LNCAP (cell line): ENCODE measurements at regions not wholly inside any gene's neighbourhood (a gene's known extent, or its start where the extent isn't known, plus 50 kb on each side); places are given as distances from the start of the nearest gene placed in this dataset.

Experiments used
- TF ChIP-seq, protein P1 (sequence below): fragments of 450-650 bp; IDR thresholded peaks from 2 replicates; pipeline ENCODE4 v1.5.1; 2017; ENCODE audit warnings: mild to moderate bottlenecking

DNA sequence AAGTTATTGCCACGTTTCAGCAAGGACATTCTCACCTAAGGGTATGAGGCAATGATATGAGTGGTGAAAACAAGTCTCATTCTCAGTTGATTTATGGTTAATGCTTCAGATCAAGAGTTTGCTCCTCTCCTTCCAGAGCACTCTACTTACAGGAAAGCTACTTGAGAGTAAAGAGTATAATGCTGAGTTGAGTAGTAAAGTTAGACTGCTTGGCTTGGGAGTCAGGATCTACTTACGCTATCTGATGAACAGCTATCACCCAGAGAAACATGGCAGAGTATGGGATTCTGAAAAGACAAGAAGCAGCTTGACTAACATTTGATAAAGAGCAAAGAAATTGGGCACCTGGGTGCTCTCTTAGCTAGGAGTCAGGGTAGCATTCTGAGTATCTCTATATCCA, 211.8 kb downstream of the GLUD2 start:
- TF ChIP-seq, protein P1, sequence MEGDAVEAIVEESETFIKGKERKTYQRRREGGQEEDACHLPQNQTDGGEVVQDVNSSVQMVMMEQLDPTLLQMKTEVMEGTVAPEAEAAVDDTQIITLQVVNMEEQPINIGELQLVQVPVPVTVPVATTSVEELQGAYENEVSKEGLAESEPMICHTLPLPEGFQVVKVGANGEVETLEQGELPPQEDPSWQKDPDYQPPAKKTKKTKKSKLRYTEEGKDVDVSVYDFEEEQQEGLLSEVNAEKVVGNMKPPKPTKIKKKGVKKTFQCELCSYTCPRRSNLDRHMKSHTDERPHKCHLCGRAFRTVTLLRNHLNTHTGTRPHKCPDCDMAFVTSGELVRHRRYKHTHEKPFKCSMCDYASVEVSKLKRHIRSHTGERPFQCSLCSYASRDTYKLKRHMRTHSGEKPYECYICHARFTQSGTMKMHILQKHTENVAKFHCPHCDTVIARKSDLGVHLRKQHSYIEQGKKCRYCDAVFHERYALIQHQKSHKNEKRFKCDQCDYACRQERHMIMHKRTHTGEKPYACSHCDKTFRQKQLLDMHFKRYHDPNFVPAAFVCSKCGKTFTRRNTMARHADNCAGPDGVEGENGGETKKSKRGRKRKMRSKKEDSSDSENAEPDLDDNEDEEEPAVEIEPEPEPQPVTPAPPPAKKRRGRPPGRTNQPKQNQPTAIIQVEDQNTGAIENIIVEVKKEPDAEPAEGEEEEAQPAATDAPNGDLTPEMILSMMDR, result no peak

DNA sequence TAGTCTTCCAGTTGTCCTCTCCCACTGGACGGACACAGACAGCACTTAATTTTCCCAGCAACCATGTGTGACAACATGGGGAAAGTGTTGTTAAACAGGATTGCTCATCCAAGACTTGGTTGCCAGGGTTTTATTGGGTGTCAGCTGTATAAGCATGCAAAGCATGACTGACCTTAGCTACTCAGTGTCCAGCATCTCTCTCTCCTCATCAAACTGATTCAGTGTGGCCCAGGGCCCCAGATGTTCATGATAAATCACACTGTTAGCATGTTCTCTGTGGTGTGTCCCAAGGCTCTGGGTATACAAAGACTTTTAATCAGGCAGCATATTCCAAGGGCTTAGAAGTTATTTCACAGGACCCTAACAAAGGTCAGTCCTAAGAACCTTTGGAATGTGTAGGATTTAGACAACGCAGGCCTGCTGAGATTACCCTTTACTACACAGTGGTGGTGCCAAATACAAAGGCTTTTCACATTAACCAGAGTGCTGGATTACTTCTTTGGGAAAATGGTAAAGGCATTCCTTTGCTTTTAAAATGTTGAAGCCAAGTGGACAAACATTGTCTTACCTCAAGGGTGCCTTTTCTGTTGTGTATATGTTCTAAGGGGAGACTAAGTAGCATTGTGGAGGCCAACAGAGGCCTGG, 213.3 kb downstream of the GLUD2 start:
- TF ChIP-seq, protein P1, result no peak

DNA sequence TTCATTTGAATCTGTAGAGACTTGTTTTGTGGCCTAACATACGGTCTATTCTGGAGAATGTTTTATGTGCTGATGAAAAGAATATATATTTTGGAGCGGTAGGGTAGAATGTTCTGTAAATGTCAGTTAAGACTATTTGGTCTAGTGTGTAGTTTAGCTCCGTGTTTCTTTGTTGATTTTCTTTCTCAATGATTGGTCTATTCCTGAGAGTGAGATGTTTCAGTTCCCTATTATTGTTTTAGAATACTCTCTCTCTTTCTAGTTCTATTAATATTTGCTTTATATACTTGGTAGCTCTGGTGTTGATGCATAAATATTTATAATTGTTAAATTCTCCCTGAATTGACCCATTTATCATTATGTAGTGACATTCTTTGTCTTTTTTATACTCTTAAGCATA, 236.5 kb downstream of the GLUD2 start:
- TF ChIP-seq, protein P1, result no peak

DNA sequence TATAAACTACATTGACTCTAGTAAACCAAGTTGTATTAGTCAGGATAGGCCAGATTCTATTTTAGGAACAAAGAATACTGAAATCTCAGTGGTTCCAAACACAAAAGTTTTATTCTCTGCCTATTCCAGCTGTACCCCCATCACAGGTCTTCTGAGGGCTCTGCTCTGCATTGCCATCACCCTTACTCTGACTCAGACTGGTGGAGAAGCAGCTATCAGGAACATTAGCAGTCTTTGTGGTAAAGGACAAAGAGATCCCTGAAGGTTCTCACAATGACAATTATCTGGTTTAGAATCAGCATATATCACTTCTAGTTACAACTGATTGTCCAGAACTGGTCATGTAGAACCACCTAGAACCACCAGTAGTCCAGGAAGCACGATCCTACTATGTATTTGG, 251.1 kb downstream of the GLUD2 start:
- TF ChIP-seq, protein P1, result no peak

DNA sequence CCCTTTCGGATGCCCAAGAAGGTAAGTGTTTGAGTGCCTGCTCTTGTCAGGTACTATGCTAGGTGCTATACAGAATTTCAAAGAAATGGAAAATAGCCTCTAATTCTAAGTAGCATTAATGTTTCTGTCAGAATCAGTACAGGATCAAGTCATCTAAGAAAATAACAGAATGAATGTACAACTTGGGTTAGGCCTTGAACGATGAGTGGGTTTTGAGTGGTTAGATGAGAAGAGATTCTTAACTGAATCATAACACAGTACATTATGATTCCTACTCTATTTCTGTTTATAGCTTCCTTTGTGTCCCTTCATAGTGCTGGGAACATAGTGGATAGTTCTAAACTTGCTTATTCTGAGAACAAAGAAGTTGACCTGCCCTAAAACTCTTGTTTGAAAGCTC, 253.9 kb downstream of the GLUD2 start:
- TF ChIP-seq, protein P1, result no peak

DNA sequence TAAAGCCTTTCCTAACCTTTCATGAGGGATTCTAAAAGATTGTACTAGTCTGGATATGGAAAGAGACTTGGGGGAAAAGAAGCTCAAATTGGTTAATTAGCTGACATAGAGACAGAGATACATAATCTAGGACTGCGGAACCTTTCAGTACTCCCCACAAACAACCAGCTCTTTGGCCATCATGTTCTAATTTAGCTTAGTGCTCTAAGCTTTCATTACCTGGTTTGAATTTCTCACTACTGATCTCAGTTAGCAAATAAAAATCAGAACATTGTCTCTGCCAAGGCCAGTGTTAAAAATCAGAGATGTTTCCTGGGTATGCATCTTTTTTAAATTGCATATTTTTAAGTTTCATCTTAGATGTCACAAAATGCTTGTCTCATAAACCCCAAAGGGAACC, 254.4 kb downstream of the GLUD2 start:
- TF ChIP-seq, protein P1, result no peak

DNA sequence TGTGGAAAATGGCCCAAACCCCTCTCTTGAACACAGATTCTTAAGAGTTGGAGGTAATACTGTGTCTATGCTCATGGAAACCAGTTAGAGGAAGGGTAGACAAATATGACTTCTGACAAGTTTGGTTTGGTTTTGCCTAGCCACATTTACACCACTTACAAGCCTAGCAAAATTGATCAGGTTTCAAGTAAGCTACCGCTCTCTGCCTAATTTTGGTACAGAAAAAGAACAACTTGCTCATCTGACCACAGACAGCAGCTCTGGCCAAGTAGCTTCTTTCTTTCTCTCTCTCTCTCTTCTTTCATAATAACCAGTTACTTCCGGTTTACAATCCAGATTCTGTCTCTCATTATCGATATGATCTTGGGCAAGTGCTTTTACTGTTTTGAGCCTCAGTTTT, 260.0 kb downstream of the GLUD2 start:
- TF ChIP-seq, protein P1, result no peak

DNA sequence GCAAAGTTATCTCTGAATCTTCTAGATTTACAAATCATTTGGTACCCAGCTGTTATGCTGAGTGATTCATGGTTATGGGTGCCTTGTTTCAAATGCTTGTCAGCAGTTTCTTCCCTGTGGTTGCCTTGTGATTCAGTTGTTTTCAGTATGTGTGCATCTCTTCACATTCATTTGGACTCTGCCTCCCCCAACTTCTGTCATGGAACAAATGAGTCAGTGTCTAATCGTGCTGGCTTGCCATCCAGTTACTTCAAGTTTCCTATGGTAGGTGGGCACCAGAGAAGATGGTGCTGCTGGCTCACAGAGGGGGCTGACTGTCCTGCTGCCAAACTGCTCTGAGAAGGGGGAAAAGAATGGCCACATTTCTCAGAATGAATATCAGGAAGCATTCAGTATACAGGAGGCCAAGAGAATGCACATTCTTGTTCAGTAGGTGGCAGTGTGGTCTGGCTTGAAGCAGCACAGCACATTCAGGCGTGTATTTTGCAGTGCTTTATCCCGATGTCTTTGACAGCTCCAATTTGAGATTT, 260.9 kb downstream of the GLUD2 start:
- TF ChIP-seq, protein P1, result peak; percentile 51; the same call in 1 of the 2 replicates
